ENCODE measurements at regions not wholly inside any gene's neighbourhood (a gene's known extent, or its start where the extent isn't known, plus 50 kb on each side); places are given as distances from the start of the nearest gene placed in this dataset.
A peak's percentile ranks its signal among the peaks of the same experiment; 100 is the strongest.

DNA sequence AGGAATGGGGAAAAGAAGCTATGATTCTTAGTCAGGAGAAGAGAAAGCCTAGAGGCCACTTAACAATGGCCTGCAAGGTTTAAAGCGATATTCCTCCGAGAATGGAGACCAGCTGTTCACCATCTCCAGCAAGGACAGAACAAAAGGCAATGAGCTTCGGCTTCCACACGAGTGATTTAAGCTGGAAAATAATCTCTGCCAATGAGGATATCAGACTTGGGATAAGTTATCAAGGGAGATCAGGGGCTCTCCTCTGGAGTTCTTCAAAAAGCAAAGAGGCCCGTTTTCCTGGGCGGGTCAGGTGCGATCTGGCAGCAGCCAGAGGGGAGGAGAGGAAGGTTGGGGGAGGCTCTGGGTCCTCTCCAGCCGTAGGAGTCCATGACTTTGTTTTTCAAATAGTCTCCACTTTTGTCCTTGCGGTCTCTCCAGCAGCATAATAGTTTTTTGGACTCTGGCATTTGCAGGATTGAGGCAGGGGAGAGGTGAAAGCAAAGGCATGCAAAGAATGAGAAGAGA is 211.3 kb downstream of the SKIDA1 start:
- H3K4me3 ChIP-seq (ENCODE audit: low read length), result peak overlapping the region; percentile 10
- H3K4me1 ChIP-seq (ENCODE audit: control insufficient read depth, low read depth, low read length), result peaks cover 42% of the 10 kb centered on the region
- H3K9ac ChIP-seq (ENCODE audit: low read length), result peak overlapping the region; percentile 10
- H3K9me3 ChIP-seq (ENCODE audit: control insufficient read depth, low read depth, low read length), result no peaks in the 10 kb centered on the region
- peak overlapping the region; percentile 26 for H3K27ac ChIP-seq (ENCODE audit: low read length)
- H3K36me3 ChIP-seq (ENCODE audit: control insufficient read depth, low read depth, low read length), result no peaks in the 10 kb centered on the region
- no peaks in the 10 kb centered on the region for H3K27me3 ChIP-seq (ENCODE audit: control insufficient read depth, insufficient read depth, low read length)

DNA sequence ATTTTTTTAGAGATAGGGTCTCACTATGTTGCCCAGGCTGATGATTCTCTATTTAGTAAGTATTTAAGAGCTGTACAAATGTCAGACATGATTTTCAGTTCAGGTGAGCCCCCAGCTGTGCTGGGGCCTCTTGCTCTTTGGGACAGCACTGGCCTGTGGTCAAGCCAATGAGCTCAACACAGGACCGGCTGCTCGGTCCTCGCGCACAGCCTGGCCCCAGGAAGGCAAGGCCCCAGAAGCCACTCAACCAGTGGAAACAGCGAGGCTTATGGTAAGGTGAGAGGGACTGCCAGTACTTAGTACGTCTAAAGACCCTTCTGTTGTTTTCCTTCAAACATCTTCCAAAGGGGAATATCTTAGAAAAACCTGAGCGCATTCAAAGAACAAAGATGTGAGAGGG is 211.8 kb downstream of the SKIDA1 start:
- Histone ChIP-seq H3K9ac (ENCODE audit: low read length) (peak overlapping the region; percentile 10), H3K9me3 (ENCODE audit: control insufficient read depth, low read depth, low read length) (no peaks in the 10 kb centered on the region), H3K4me3 (ENCODE audit: low read length) (peak overlapping the region; percentile 10), H3K36me3 (ENCODE audit: control insufficient read depth, low read depth, low read length) (no peaks in the 10 kb centered on the region), H3K27me3 (ENCODE audit: control insufficient read depth, insufficient read depth, low read length) (no peaks in the 10 kb centered on the region), H3K4me1 (ENCODE audit: control insufficient read depth, low read depth, low read length) (peaks cover 44% of the 10 kb centered on the region), H3K27ac (ENCODE audit: low read length) (peak overlapping the region; percentile 26)

DNA sequence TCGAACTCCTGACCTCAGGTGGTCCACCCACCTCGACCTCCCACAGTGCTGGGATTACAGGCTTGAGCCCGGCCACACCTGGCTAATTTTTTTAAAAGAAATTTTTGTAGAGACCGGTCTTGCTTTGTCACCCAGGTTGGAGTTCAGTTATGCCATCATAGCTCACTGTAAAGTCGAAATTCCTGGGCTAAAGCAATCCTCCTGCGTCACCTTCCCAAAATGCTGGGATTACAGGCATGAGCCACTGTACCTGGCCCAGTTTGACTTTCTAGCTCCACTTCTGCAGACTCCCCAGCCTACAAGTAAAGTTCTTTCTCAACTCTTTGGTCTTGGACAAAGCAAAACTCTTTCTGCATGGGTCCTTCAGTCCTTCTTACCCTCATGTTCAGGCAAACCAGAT is 214.1 kb downstream of the SKIDA1 start:
- no peak overlapping the region for H3K27ac ChIP-seq (ENCODE audit: low read length)
- H3K9ac ChIP-seq (ENCODE audit: low read length), result no peak overlapping the region
- H3K4me3 ChIP-seq (ENCODE audit: low read length), result no peak overlapping the region
- no peaks in the 10 kb centered on the region for H3K27me3 ChIP-seq (ENCODE audit: control insufficient read depth, insufficient read depth, low read length)
- peaks cover 35% of the 10 kb centered on the region for H3K4me1 ChIP-seq (ENCODE audit: control insufficient read depth, low read depth, low read length)
- H3K9me3 ChIP-seq (ENCODE audit: control insufficient read depth, low read depth, low read length), result no peaks in the 10 kb centered on the region
- H3K36me3 ChIP-seq (ENCODE audit: control insufficient read depth, low read depth, low read length), result no peaks in the 10 kb centered on the region

DNA sequence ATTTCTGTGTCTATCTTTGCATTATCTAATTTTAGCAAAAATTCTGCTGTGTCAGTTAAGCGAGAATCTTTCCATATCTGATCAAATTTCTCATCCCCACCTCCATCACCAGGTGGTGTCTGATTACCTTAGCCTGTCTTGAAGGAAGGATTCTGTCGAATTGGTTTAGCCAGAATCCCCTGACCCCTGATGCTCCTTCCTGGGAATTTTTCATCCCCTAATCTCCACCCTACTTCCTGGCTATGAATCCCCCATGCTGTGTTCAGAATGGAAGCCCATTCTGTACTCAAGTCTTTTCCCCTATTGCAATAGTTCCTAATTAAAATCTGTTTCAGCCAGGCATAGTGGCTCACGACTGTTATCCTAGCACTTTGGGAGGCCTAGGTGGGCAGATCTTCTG is 216.1 kb downstream of the SKIDA1 start:
- Histone ChIP-seq H3K27me3 (ENCODE audit: control insufficient read depth, insufficient read depth, low read length) (no peaks in the 10 kb centered on the region), H3K9ac (ENCODE audit: low read length) (no peak overlapping the region), H3K4me3 (ENCODE audit: low read length) (no peak overlapping the region), H3K4me1 (ENCODE audit: control insufficient read depth, low read depth, low read length) (peaks cover 16% of the 10 kb centered on the region), H3K9me3 (ENCODE audit: control insufficient read depth, low read depth, low read length) (no peaks in the 10 kb centered on the region), H3K36me3 (ENCODE audit: control insufficient read depth, low read depth, low read length) (no peaks in the 10 kb centered on the region), H3K27ac (ENCODE audit: low read length) (no peak overlapping the region)

DNA sequence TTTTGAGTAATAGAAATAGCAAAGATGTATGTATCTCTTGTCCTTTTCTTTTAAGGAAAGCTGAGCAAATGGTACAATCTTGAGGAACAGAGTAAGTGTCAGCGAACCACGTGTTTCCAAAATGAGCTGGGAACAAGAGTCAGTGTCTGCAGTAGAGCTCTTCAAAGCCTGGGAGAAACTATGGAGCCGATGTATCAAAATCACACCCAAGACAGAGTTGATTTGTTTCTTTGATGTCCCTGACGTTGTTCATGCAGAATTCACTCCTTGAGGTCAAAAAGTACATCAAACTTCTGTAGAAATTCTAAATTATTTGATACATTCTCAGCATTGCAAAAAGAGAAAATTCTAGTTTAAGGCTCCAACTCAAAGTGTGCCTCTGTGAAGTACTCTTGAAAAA is 216.5 kb downstream of the SKIDA1 start:
- Histone ChIP-seq H3K27me3 (ENCODE audit: control insufficient read depth, insufficient read depth, low read length) (no peaks in the 10 kb centered on the region), H3K9ac (ENCODE audit: low read length) (no peak overlapping the region), H3K4me3 (ENCODE audit: low read length) (no peak overlapping the region), H3K4me1 (ENCODE audit: control insufficient read depth, low read depth, low read length) (peaks cover 11% of the 10 kb centered on the region), H3K27ac (ENCODE audit: low read length) (no peak overlapping the region), H3K9me3 (ENCODE audit: control insufficient read depth, low read depth, low read length) (no peaks in the 10 kb centered on the region), H3K36me3 (ENCODE audit: control insufficient read depth, low read depth, low read length) (no peaks in the 10 kb centered on the region)

DNA sequence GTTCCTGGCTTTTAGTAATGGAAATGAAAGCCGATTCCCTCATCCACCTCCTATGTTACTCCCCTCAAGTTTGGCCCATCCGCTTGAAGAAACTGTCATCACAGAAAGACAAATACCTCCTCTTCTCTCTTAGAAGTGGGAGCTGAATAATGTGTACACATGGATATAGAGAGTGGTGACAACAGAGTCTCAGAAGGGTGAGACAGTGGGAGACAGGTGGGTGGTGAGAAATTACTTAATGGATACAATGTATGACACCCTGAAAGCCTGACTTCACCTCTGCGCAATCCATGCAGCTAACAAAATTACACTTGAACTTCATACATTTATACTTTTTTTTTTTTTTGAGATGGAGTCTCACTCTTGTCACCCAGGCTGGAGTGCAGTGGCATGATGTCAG is 217.5 kb downstream of the SKIDA1 start:
- no peaks in the 10 kb centered on the region for H3K27me3 ChIP-seq (ENCODE audit: control insufficient read depth, insufficient read depth, low read length)
- peaks cover 7% of the 10 kb centered on the region for H3K4me1 ChIP-seq (ENCODE audit: control insufficient read depth, low read depth, low read length)
- no peaks in the 10 kb centered on the region for H3K36me3 ChIP-seq (ENCODE audit: control insufficient read depth, low read depth, low read length)
- no peak overlapping the region for H3K4me3 ChIP-seq (ENCODE audit: low read length)
- H3K27ac ChIP-seq (ENCODE audit: low read length), result no peak overlapping the region
- no peaks in the 10 kb centered on the region for H3K9me3 ChIP-seq (ENCODE audit: control insufficient read depth, low read depth, low read length)
- no peak overlapping the region for H3K9ac ChIP-seq (ENCODE audit: low read length)

DNA sequence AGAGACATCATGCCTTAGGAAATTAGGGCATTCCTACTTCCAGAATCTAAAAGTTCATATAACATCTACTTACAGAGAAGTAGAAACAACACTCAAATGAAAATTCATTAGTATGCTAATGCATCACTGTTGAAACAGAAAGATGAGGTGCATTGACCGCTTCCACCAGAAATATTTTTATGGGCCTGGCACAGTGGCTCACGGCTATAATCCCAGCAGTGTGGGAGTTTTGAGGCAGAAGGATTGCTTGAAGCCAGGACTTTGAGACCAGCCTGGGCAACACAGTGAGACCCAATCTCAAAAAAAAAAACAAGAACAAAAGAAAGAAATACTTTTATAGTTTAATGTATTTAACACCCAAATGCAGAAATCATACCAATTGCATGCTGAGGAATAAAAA is 220.9 kb downstream of the SKIDA1 start:
- Histone ChIP-seq H3K36me3 (ENCODE audit: control insufficient read depth, low read depth, low read length) (no peaks in the 10 kb centered on the region), H3K4me3 (ENCODE audit: low read length) (no peak overlapping the region), H3K4me1 (ENCODE audit: control insufficient read depth, low read depth, low read length) (peaks cover 7% of the 10 kb centered on the region), H3K27ac (ENCODE audit: low read length) (no peak overlapping the region), H3K9me3 (ENCODE audit: control insufficient read depth, low read depth, low read length) (no peaks in the 10 kb centered on the region), H3K9ac (ENCODE audit: low read length) (no peak overlapping the region), H3K27me3 (ENCODE audit: control insufficient read depth, insufficient read depth, low read length) (no peaks in the 10 kb centered on the region)

DNA sequence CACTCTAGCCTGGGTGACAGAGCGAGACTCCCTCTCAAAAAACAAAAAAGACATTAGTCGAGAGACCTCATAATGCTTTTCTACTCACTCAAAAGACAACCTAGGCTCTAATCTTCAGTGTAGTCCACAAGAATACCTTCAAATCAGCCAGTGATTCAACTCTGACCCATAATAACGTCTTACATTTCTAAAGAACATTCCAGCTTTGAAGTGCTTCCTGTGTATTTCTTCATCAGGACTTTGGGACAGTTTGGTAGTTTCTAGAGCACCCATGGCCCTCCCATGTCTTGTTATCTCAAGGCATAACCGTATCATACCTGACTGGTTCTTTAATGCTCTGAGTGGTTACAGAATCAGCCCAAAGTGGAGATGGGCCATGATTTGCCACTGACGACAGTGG is 221.3 kb downstream of the SKIDA1 start:
- no peaks in the 10 kb centered on the region for H3K27me3 ChIP-seq (ENCODE audit: control insufficient read depth, insufficient read depth, low read length)
- H3K9me3 ChIP-seq (ENCODE audit: control insufficient read depth, low read depth, low read length), result no peaks in the 10 kb centered on the region

DNA sequence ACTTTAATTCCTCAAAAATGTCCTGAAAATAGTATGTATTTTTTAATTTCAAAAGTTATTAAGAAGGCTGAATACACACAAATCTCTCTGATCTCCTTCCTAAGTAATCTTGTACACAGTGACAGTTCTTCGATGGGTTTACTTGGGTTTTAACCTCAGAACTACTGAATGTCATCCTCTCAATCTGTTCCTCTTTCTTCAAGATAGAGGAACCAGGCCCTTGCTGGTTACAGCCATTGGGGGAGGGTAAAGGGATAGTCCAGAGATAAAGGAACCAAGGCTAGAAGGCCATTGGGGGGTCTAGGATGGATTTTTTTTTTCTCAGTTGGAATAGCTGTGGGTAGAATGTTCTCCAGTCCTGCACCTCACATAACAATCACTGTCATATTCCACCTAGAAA is 224.9 kb downstream of the SKIDA1 start:
- H3K4me1 ChIP-seq (ENCODE audit: control insufficient read depth, low read depth, low read length), result peaks cover 20% of the 10 kb centered on the region
- no peak overlapping the region for H3K9ac ChIP-seq (ENCODE audit: low read length)
- no peaks in the 10 kb centered on the region for H3K36me3 ChIP-seq (ENCODE audit: control insufficient read depth, low read depth, low read length)
- no peaks in the 10 kb centered on the region for H3K27me3 ChIP-seq (ENCODE audit: control insufficient read depth, insufficient read depth, low read length)
- H3K9me3 ChIP-seq (ENCODE audit: control insufficient read depth, low read depth, low read length), result no peaks in the 10 kb centered on the region
- no peak overlapping the region for H3K4me3 ChIP-seq (ENCODE audit: low read length)
- H3K27ac ChIP-seq (ENCODE audit: low read length), result no peak overlapping the region

More for the DNA sequence above, 221.3 kb downstream of the SKIDA1 start:
- H3K9ac ChIP-seq (ENCODE audit: low read length), result no peak overlapping the region
- no peaks in the 10 kb centered on the region for H3K36me3 ChIP-seq (ENCODE audit: control insufficient read depth, low read depth, low read length)
- no peak overlapping the region for H3K4me3 ChIP-seq (ENCODE audit: low read length)
- H3K4me1 ChIP-seq (ENCODE audit: control insufficient read depth, low read depth, low read length), result peaks cover 6% of the 10 kb centered on the region
- H3K27ac ChIP-seq (ENCODE audit: low read length), result no peak overlapping the region

DNA sequence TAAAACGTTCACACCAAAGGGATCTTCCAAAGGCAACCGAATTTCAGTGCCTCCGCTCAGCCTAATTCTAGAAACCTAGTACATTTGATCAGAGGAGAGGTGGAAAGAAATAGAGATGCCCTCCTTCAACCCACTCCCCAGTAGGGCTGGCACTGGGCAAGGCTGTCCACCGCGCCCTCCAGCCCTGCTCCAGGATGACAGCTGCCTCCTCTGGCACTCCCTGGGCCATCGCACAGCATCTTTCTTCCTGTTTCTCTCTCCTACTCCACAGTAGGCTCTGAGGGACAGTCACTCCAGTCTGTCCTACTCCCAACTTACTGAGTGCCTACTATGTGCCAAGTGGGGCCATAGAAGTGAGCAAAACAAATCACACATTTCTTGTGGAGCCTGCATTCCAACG is 226.2 kb downstream of the SKIDA1 start:
- H3K4me3 ChIP-seq (ENCODE audit: low read length), result no peak overlapping the region
- H3K27ac ChIP-seq (ENCODE audit: low read length), result no peak overlapping the region
- H3K27me3 ChIP-seq (ENCODE audit: control insufficient read depth, insufficient read depth, low read length), result no peaks in the 10 kb centered on the region
- H3K9ac ChIP-seq (ENCODE audit: low read length), result no peak overlapping the region
- H3K4me1 ChIP-seq (ENCODE audit: control insufficient read depth, low read depth, low read length), result peaks cover 24% of the 10 kb centered on the region
- H3K9me3 ChIP-seq (ENCODE audit: control insufficient read depth, low read depth, low read length), result no peaks in the 10 kb centered on the region
- H3K36me3 ChIP-seq (ENCODE audit: control insufficient read depth, low read depth, low read length), result no peaks in the 10 kb centered on the region

DNA sequence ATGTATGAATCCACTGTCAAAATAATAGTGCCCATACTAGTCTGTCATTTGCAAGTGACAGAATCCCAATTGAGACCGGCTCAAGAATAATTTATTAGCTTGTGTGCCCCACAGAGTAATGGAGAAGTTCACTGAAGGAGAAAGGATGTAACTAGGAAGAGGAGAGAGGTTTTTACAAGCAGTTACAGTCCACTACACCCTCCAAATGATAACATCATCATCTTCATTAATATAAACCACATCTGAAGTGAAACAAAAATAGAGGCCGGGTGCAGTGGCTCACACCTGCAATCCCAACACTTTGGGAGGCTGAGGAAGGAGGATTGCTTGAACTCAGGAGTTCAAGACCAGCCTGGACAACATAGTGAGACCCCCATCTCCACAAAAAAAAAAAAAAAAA is 226.8 kb downstream of the SKIDA1 start:
- Histone ChIP-seq H3K27ac (ENCODE audit: low read length) (no peak overlapping the region), H3K9me3 (ENCODE audit: control insufficient read depth, low read depth, low read length) (no peaks in the 10 kb centered on the region), H3K4me3 (ENCODE audit: low read length) (no peak overlapping the region)

DNA sequence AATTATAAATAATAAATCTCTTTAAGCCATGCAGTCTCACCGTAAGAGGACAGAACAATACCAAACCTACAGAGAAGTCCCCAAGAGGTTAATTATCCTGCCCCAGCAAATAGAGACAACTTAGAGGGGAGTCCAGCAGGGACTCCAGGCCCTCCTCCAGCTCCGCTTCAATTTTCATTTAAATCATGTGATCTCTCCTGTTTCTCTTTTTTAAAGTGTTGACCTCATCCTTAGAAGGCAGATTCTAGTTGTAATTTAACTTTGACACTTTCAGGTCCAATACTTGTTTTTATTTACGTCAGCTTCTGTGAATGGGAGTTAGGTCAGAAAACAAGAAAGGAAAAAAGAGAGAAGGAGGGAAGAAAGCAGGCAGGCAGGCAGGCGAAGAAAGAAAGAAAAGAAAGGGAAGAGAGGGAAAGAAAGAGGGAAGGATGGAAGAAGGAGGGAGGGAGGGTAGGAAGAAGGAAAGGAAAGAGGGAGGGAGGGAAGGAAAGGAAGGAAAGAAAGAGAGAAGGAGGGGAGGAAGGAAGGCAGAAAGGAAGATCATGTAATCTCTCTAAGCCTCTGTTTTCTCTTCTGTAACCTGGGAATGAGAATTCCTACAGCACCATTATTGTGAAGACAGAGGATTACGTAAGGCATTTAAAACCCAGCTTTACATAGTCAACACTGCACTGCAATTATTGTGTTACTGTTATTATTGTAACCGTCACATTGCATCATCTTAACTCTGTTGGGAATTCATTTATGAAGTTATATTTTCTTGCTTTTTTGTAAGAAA is 227.7 kb downstream of the SKIDA1 start:
- peak overlapping the region; percentile 31 for H3K9ac ChIP-seq (ENCODE audit: low read length)
- no peak overlapping the region for H3K4me3 ChIP-seq (ENCODE audit: low read length)
- H3K27ac ChIP-seq (ENCODE audit: low read length), result peak overlapping the region; percentile 16
- H3K36me3 ChIP-seq (ENCODE audit: control insufficient read depth, low read depth, low read length), result no peaks in the 10 kb centered on the region
- no peaks in the 10 kb centered on the region for H3K27me3 ChIP-seq (ENCODE audit: control insufficient read depth, insufficient read depth, low read length)
- peaks cover 40% of the 10 kb centered on the region for H3K4me1 ChIP-seq (ENCODE audit: control insufficient read depth, low read depth, low read length)
- H3K9me3 ChIP-seq (ENCODE audit: control insufficient read depth, low read depth, low read length), result no peaks in the 10 kb centered on the region

More for the DNA sequence above, 226.8 kb downstream of the SKIDA1 start:
- Histone ChIP-seq H3K27me3 (ENCODE audit: control insufficient read depth, insufficient read depth, low read length) (no peaks in the 10 kb centered on the region), H3K4me1 (ENCODE audit: control insufficient read depth, low read depth, low read length) (peaks cover 30% of the 10 kb centered on the region), H3K36me3 (ENCODE audit: control insufficient read depth, low read depth, low read length) (no peaks in the 10 kb centered on the region), H3K9ac (ENCODE audit: low read length) (no peak overlapping the region)
